CD14-positive monocyte (primary cell): ENCODE measurements at regions not wholly inside any gene's neighbourhood (a gene's known extent, or its start where the extent isn't known, plus 50 kb on each side); places are given as distances from the start of the nearest gene placed in this dataset.

Experiments
- DNase-seq, 3 donors: peaks; one replicate each; pipeline ENCODE4 v3.0.0-alpha.2; 2011 to 2022
- H2AFZ ChIP-seq: 2 replicates; pipeline ENCODE4 v1.6.0; 2012; ENCODE audit warnings: mild to moderate bottlenecking, low read depth, low read length, inconsistent platforms; ENCODE audit not compliant: insufficient read depth, poor library complexity, severe bottlenecking
- H3K27ac ChIP-seq, 2 donors: 1 replicate in 1 of 2; 2 replicates in 1 of 2; pipeline ENCODE4 v1.5.1; 2012 to 2013; ENCODE audit warnings: low read length in 2 of 2, control low read depth in 1 of 2, inconsistent platforms in 1 of 2, low read depth in 1 of 2, mild to moderate bottlenecking in 1 of 2
- H3K27me3 ChIP-seq, 2 donors: one replicate each; pipeline versions ENCODE4 v1.6.0 to v1.6.1; 2011 to 2013; ENCODE audit warnings: low read length in 2 of 2; ENCODE audit not compliant: control insufficient read depth in 2 of 2, insufficient read depth in 2 of 2
- H3K36me3 ChIP-seq, 2 donors: replicated peaks in 1 of 2; 1 replicate in 1 of 2; 2 replicates in 1 of 2; pipeline versions ENCODE4 v1.5.1 to v1.6.1; 2012 to 2013; ENCODE audit warnings: low read length in 2 of 2, control low read depth in 1 of 2, inconsistent platforms in 1 of 2, mild to moderate bottlenecking in 1 of 2; ENCODE audit not compliant: insufficient read depth in 2 of 2, control insufficient read depth in 1 of 2
- H3K4me1 ChIP-seq, 2 donors: 1 replicate in 1 of 2; 2 replicates in 1 of 2; pipeline versions ENCODE4 v1.5.1 to v1.6.1; 2012 to 2013; ENCODE audit warnings: low read length in 2 of 2, control low read depth in 1 of 2, inconsistent platforms in 1 of 2, mild to moderate bottlenecking in 1 of 2, moderate library complexity in 1 of 2; ENCODE audit not compliant: insufficient read depth in 2 of 2, control insufficient read depth in 1 of 2
- H3K4me2 ChIP-seq: replicated peaks from 2 replicates; pipeline ENCODE3; 2012; ENCODE audit warnings: low read length, moderate library complexity, mild to moderate bottlenecking; ENCODE audit not compliant: poor library complexity, severe bottlenecking; ENCODE audit errors: extremely low read depth
- H3K4me3 ChIP-seq, 3 experiments: fragments of 200-600 bp in 1 of 3; sonication (generic) in 1 of 3; replicated peaks in 1 of 3; 1 replicate in 2 of 3; 2 replicates in 1 of 3; pipeline ENCODE4 v1.5.1; 2011 to 2013; ENCODE audit warnings: low read length in 3 of 3, mild to moderate bottlenecking in 3 of 3, control low read depth in 2 of 3, low read depth in 2 of 3, inconsistent platforms in 1 of 3, moderate library complexity in 1 of 3
- H3K79me2 ChIP-seq: 2 replicates; pipeline ENCODE4 v1.6.0; 2012; ENCODE audit warnings: mild to moderate bottlenecking, control low read depth, inconsistent platforms, low read length, moderate library complexity; ENCODE audit not compliant: insufficient read depth
- H3K9ac ChIP-seq: 2 replicates; pipeline ENCODE4 v1.6.0; 2017; ENCODE audit warnings: low read length, mild to moderate bottlenecking; ENCODE audit not compliant: insufficient read depth, poor library complexity, severe bottlenecking
- H3K9me3 ChIP-seq, 2 donors: replicated peaks in 1 of 2; 1 replicate in 1 of 2; 2 replicates in 1 of 2; pipeline versions ENCODE4 v1.5.1 to v1.6.1; 2012 to 2013; ENCODE audit warnings: low read length in 2 of 2, control low read depth in 1 of 2; ENCODE audit not compliant: control insufficient read depth in 1 of 2, insufficient read depth in 1 of 2
- H4K20me1 ChIP-seq: 2 replicates; pipeline ENCODE4 v1.6.0; 2012; ENCODE audit warnings: mild to moderate bottlenecking, low read length, control low read depth, moderate library complexity; ENCODE audit not compliant: insufficient read depth
- H3K27ac Mint-ChIP-seq, 7 donors: one replicate each; pipeline ENCODE4 v1.8.0; 2020; ENCODE audit warnings: mild to moderate bottlenecking in 7 of 7, mixed read lengths in 7 of 7, moderate library complexity in 6 of 7, inconsistent platforms in 2 of 7
- H3K27me3 Mint-ChIP-seq, 3 donors: one replicate each; pipeline ENCODE4 v1.8.0; 2021 to 2022; ENCODE audit warnings: low read depth in 3 of 3, mild to moderate bottlenecking in 3 of 3, mixed read lengths in 3 of 3, moderate library complexity in 3 of 3, inconsistent platforms in 1 of 3
- H3K36me3 Mint-ChIP-seq, 2 donors: one replicate each; pipeline ENCODE4 v1.8.0; 2020; ENCODE audit warnings: mixed read lengths in 2 of 2, inconsistent platforms in 1 of 2, mild to moderate bottlenecking in 1 of 2
- H3K4me1 Mint-ChIP-seq: one replicate; pipeline ENCODE4 v1.8.0; 2020; ENCODE audit warnings: mild to moderate bottlenecking, mixed read lengths
- H3K4me3 Mint-ChIP-seq, 2 donors: one replicate each; pipeline ENCODE4 v1.8.0; 2020; ENCODE audit warnings: mild to moderate bottlenecking in 2 of 2, mixed read lengths in 2 of 2, moderate library complexity in 1 of 2
- H3K9me3 Mint-ChIP-seq, 7 donors: one replicate each; pipeline ENCODE4 v1.8.0; 2020 to 2022; ENCODE audit warnings: mixed read lengths in 7 of 7, mild to moderate bottlenecking in 6 of 7, moderate library complexity in 6 of 7, inconsistent platforms in 2 of 7
- CTCF ChIP-seq: fragments of 200-600 bp; IDR thresholded peaks from one replicate; pipeline ENCODE4 v1.8.0; 2022; ENCODE audit warnings: antibody characterized with exemption, mild to moderate bottlenecking
- WGBS: methylation state at CpG from one replicate; pipeline ENCODE4 v1.1.5; 2013; ENCODE audit warnings: missing lambda C conversion rate; ENCODE audit not compliant: insufficient coverage; 5-methylcytosine and 5-hydroxymethylcytosine counted together
- intact Hi-C, 2 donors: fragments of 100-400 bp; cut with micrococcal nuclease; formaldehyde crosslinking; loops; one replicate each; pipeline versions ENCODE4 v1.15.0 to v1.15.1; 2023

GRCh38 chr10:88111294-88111693 is 247.9 kb downstream of the PTEN start:
- Histone ChIP-seq H2AFZ (no peak overlapping the region), H3K27me3 (no peaks in the 10 kb centered on the region), H3K4me1 (peaks cover 69 to 71% of the 10 kb centered on the region in 2 donors), H3K9me3 (no peaks in the 10 kb centered on the region), H3K79me2 (no peaks in the 10 kb centered on the region), H3K36me3 (no peaks in the 10 kb centered on the region), H3K27ac (no peak overlapping the region), H3K9ac (no peak overlapping the region), H4K20me1 (no peaks in the 10 kb centered on the region), H3K4me3 (no peak overlapping the region), H3K4me2 (no peak overlapping the region)
- WGBS, result 33% methylated on average over 1 of the region's 2 CpGs
- Mint-ChIP-seq H3K4me3 (no peak overlapping the region), H3K27ac (no peak overlapping the region), H3K36me3 (peaks cover 0 to 1% of the 10 kb centered on the region in 2 donors), H3K27me3 (peaks cover 0 to 3% (median 2%) of the 10 kb centered on the region in 3 donors), H3K9me3 (peaks cover 0 to 1% (median 0%) of the 10 kb centered on the region in 7 donors), H3K4me1 (peaks cover 46% of the 10 kb centered on the region)
- no peak for TF ChIP-seq CTCF
- no peak for DNase-seq
- intact Hi-C loops, result loop anchor here (10.0 kb wide), 3 partner anchors 86 to 304 kb away; no protein-coding TSS in a partner anchor

DNA sequence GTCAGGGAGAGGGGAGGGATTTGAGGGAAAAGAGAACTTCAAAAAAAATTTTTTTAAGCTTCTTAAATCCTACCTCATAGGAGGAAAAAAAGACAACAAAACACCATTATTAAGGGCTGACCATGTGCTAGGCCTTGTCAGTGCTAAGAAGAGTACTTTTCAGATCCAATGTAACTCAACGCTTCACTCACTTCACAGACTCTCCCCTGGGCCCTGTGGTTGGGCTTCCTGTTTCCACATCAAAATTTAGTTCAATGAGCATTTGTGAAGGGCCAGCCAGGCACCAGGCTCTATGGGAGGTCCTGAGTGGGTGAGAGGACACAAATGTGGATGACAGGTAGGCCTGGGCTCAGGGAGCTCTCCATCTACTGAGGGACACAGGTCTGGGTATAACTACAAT is 249.8 kb downstream of the PTEN start:
- no peak overlapping the region for H3K9ac ChIP-seq
- H3K27ac Mint-ChIP-seq, result peak overlapping the region in 6 of 7 donors; percentile 21 to 64 (median 46)
- H3K4me3 Mint-ChIP-seq, result peak overlapping the region in 1 of 2 donors; percentile 48
- peak overlapping the region in 1 of 3 experiments; percentile 6 for H3K4me3 ChIP-seq
- peaks cover 0 to 1% of the 10 kb centered on the region in 2 donors for H3K36me3 Mint-ChIP-seq
- peak; percentile 34 to 40 (median 37) for DNase-seq
- no peak overlapping the region for H3K4me2 ChIP-seq
- H4K20me1 ChIP-seq, result no peaks in the 10 kb centered on the region
- no peak for TF ChIP-seq CTCF
- intact Hi-C loops, result loop anchor here (10.0 kb wide), 3 partner anchors 88 to 302 kb away; no protein-coding TSS in a partner anchor
- H3K27ac ChIP-seq, result peak overlapping the region in 1 of 2 donors; percentile 44
- H3K9me3 ChIP-seq, result no peaks in the 10 kb centered on the region
- no peaks in the 10 kb centered on the region for H3K9me3 Mint-ChIP-seq
- H3K4me1 ChIP-seq, result peaks cover 69 to 71% of the 10 kb centered on the region in 2 donors
- peaks cover 27% of the 10 kb centered on the region for H3K4me1 Mint-ChIP-seq
- H3K27me3 Mint-ChIP-seq, result peaks cover 0 to 2% (median 2%) of the 10 kb centered on the region in 3 donors
- no peak overlapping the region for H2AFZ ChIP-seq
- H3K79me2 ChIP-seq, result no peaks in the 10 kb centered on the region
- 0% methylated on average over 1 of the region's 1 CpG for WGBS
- no peaks in the 10 kb centered on the region for H3K36me3 ChIP-seq
- no peaks in the 10 kb centered on the region for H3K27me3 ChIP-seq
